CD4-positive, alpha-beta T cell (primary cell): ENCODE measurements at regions not wholly inside any gene's neighbourhood (a gene's known extent, or its start where the extent isn't known, plus 50 kb on each side); places are given as distances from the start of the nearest gene placed in this dataset.

Experiments used
- ATAC-seq: fragments of 200-7000 bp; cut with Tn5 transposase; one replicate; pipeline ENCODE4 v1.10.0; 2022; ENCODE audit warnings: mild to moderate bottlenecking; ENCODE audit not compliant: poor library complexity
- CTCF ChIA-PET: fragments of 350-600 bp; sonication (Branson Sonifier 250); formaldehyde crosslinking; loops from one replicate; lab custom pipeline; 2021; ENCODE audit warnings: antibody characterized with exemption, inconsistent platforms; lab: Charles Lee
- POLR2A ChIA-PET: fragments of 350-600 bp; sonication (Branson Sonifier 250); formaldehyde crosslinking; loops from one replicate; lab custom pipeline; 2021; ENCODE audit warnings: antibody characterized with exemption, inconsistent platforms; lab: Charles Lee
- DNase-seq, 14 experiments: peaks; one replicate each; pipeline ENCODE4 v3.0.0-alpha.2; 2013 to 2020; ENCODE audit warnings: mixed read lengths in 2 of 14
- H3K27ac ChIP-seq, 2 donors: one replicate each; pipeline versions ENCODE4 v1.5.1 to v1.7.0; 2013; ENCODE audit warnings: low read length in 2 of 2, low read depth in 1 of 2, mild to moderate bottlenecking in 1 of 2
- H3K27me3 ChIP-seq, 2 experiments: 1 replicate in 1 of 2; 2 replicates in 1 of 2; pipeline versions ENCODE4 v1.6.1 to v1.7.0; 2013; ENCODE audit warnings: low read length in 2 of 2, control low read depth in 1 of 2, mild to moderate bottlenecking in 1 of 2, moderate library complexity in 1 of 2; ENCODE audit not compliant: insufficient read depth in 2 of 2, control insufficient read depth in 1 of 2
- H3K36me3 ChIP-seq: one replicate; pipeline ENCODE4 v1.6.1; 2013; ENCODE audit warnings: low read length, control low read depth; ENCODE audit not compliant: insufficient read depth
- H3K4me1 ChIP-seq: one replicate; pipeline ENCODE4 v1.6.1; 2013; ENCODE audit warnings: low read length, control low read depth; ENCODE audit not compliant: insufficient read depth
- H3K4me3 ChIP-seq: one replicate; pipeline ENCODE4 v1.5.1; 2013; ENCODE audit warnings: mild to moderate bottlenecking, low read length, moderate library complexity
- H3K9me3 ChIP-seq, 2 experiments: 1 replicate in 1 of 2; 2 replicates in 1 of 2; pipeline versions ENCODE4 v1.6.1 to v1.7.0; 2013; ENCODE audit warnings: low read length in 2 of 2, mild to moderate bottlenecking in 2 of 2, control low read depth in 1 of 2, moderate library complexity in 1 of 2; ENCODE audit not compliant: control insufficient read depth in 1 of 2, insufficient read depth in 1 of 2
- H3K27ac Mint-ChIP-seq: one replicate; pipeline ENCODE4 v1.8.0; 2020; ENCODE audit warnings: mixed read lengths
- H3K27me3 Mint-ChIP-seq: one replicate; pipeline ENCODE4 v1.8.0; 2021; ENCODE audit warnings: mixed read lengths
- H3K36me3 Mint-ChIP-seq: one replicate; pipeline ENCODE4 v1.8.0; 2021; ENCODE audit warnings: low read depth, mixed read lengths
- H3K4me1 Mint-ChIP-seq: one replicate; pipeline ENCODE4 v1.8.0; 2021; ENCODE audit warnings: low read depth, mixed read lengths
- H3K4me3 Mint-ChIP-seq: one replicate; pipeline ENCODE4 v1.8.0; 2020; ENCODE audit warnings: mild to moderate bottlenecking, mixed read lengths
- H3K9me3 Mint-ChIP-seq: one replicate; pipeline ENCODE4 v1.8.0; 2020; ENCODE audit warnings: mixed read lengths
- CTCF ChIP-seq: fragments of 200-600 bp; IDR thresholded peaks from one replicate; pipeline ENCODE4 v1.8.0; 2022; ENCODE audit warnings: antibody characterized with exemption, mild to moderate bottlenecking
- intact Hi-C, 2 experiments: fragments of 100-400 bp; cut with DNase I in 1 of 2; cut with micrococcal nuclease in 1 of 2; formaldehyde crosslinking; loops; one replicate each; pipeline versions ENCODE4 v1.15.1 to v1.9.0; 2023 to 2025; cut with DNase I, micrococcal nuclease

GRCh38 chr12:127411166-127411915 lies 855.6 kb upstream of the TMEM132C start:
- intact Hi-C loops = no loop called here
- no peaks in the 10 kb centered on the region for H3K36me3 ChIP-seq
- no peaks in the 10 kb centered on the region for H3K27me3 Mint-ChIP-seq
- peaks cover 0 to 6% of the 10 kb centered on the region in 2 experiments for H3K9me3 ChIP-seq
- no peaks in the 10 kb centered on the region for H3K4me1 Mint-ChIP-seq
- peaks cover 5% of the 10 kb centered on the region for H3K9me3 Mint-ChIP-seq
- DNase-seq = no peak
- no peaks in the 10 kb centered on the region for H3K36me3 Mint-ChIP-seq
- ATAC-seq = no peak
- TF ChIP-seq CTCF = no peak
- CTCF ChIA-PET = no interaction called here
- H3K4me3 Mint-ChIP-seq = no peak overlapping the region
- no peak overlapping the region for H3K27ac ChIP-seq
- POLR2A ChIA-PET = no interaction called here
- H3K27me3 ChIP-seq = no peaks in the 10 kb centered on the region
- H3K27ac Mint-ChIP-seq = no peak overlapping the region
- no peaks in the 10 kb centered on the region for H3K4me1 ChIP-seq
- no peak overlapping the region for H3K4me3 ChIP-seq

- ATAC-seq (no peak), DNase-seq (no peak)
- CTCF ChIA-PET = no interaction called here
- no peaks in the 10 kb centered on the region for H3K27me3 ChIP-seq
- POLR2A ChIA-PET = no interaction called here
- no peak for TF ChIP-seq CTCF
- peaks cover 0 to 6% of the 10 kb centered on the region in 2 experiments for H3K9me3 ChIP-seq
- no peak overlapping the region for H3K27ac Mint-ChIP-seq
- intact Hi-C loops = no loop called here
- H3K27ac ChIP-seq = no peak overlapping the region
- no peaks in the 10 kb centered on the region for H3K4me1 ChIP-seq
- peaks cover 5% of the 10 kb centered on the region for H3K9me3 Mint-ChIP-seq
- H3K4me3 Mint-ChIP-seq = no peak overlapping the region
- no peaks in the 10 kb centered on the region for H3K4me1 Mint-ChIP-seq
- H3K4me3 ChIP-seq = no peak overlapping the region
- H3K27me3 Mint-ChIP-seq = no peaks in the 10 kb centered on the region
- H3K36me3 Mint-ChIP-seq = no peaks in the 10 kb centered on the region
- H3K36me3 ChIP-seq = no peaks in the 10 kb centered on the region
Measured at GRCh38 chr12:127411981-127412380, 855.0 kb upstream of the TMEM132C start.

GRCh38 chr12:127412866-127413265 lies 854.1 kb upstream of the TMEM132C start:
- DNase-seq (no peak), ATAC-seq (no peak)
- H3K9me3 Mint-ChIP-seq = peaks cover 2% of the 10 kb centered on the region
- H3K4me1 ChIP-seq = no peaks in the 10 kb centered on the region
- H3K4me1 Mint-ChIP-seq = no peaks in the 10 kb centered on the region
- H3K4me3 Mint-ChIP-seq = no peak overlapping the region
- intact Hi-C loops = no loop called here
- H3K9me3 ChIP-seq = peaks cover 2 to 6% of the 10 kb centered on the region in 2 experiments
- no peaks in the 10 kb centered on the region for H3K27me3 ChIP-seq
- no peaks in the 10 kb centered on the region for H3K36me3 ChIP-seq
- no peak overlapping the region for H3K27ac Mint-ChIP-seq
- no peaks in the 10 kb centered on the region for H3K36me3 Mint-ChIP-seq
- no peaks in the 10 kb centered on the region for H3K27me3 Mint-ChIP-seq
- ChIA-PET CTCF (no interaction called here), POLR2A (no interaction called here)
- H3K27ac ChIP-seq = no peak overlapping the region
- H3K4me3 ChIP-seq = no peak overlapping the region
- no peak for TF ChIP-seq CTCF
